Neural cell (in vitro differentiated cells): ENCODE measurements at regions not wholly inside any gene's neighbourhood (a gene's known extent, or its start where the extent isn't known, plus 50 kb on each side); places are given as distances from the start of the nearest gene placed in this dataset.

Experiments
- EP300 ChIP-seq: fragments of 450-650 bp; conservative IDR thresholded peaks from 2 replicates; pipeline ENCODE4 v1.6.1; 2014; ENCODE audit warnings: antibody characterized with exemption, mild to moderate bottlenecking, moderate library complexity; ENCODE audit not compliant: poor library complexity, severe bottlenecking
- EZH2 ChIP-seq: fragments of 200-600, 300-800 bp; shearing (Covaris generic), sonication (generic); IDR thresholded peaks from 2 replicates; pipeline ENCODE4 v1.6.1; 2014; ENCODE audit warnings: antibody characterized with exemption, low read length, borderline replicate concordance, mild to moderate bottlenecking; ENCODE audit not compliant: insufficient read depth, poor library complexity, severe bottlenecking
- MXI1 ChIP-seq: fragments of 450-650 bp; conservative IDR thresholded peaks from 2 replicates; pipeline ENCODE4 v1.6.1; 2014; ENCODE audit warnings: antibody characterized with exemption, mild to moderate bottlenecking; ENCODE audit not compliant: poor library complexity, severe bottlenecking
- REST ChIP-seq: IDR thresholded peaks from 2 replicates; pipeline ENCODE4 v1.6.1; 2012; ENCODE audit warnings: borderline replicate concordance
- TAF1 ChIP-seq: IDR thresholded peaks from 2 replicates; pipeline ENCODE4 v1.6.1; 2012; ENCODE audit warnings: low read depth
- TF ChIP-seq, protein P1 (sequence below): fragments of 450-650 bp; IDR thresholded peaks from 2 replicates; pipeline ENCODE4 v1.5.1; 2014; ENCODE audit warnings: antibody characterized with exemption, mild to moderate bottlenecking, moderate library complexity; ENCODE audit not compliant: poor library complexity, severe bottlenecking

- TF ChIP-seq, protein P1, sequence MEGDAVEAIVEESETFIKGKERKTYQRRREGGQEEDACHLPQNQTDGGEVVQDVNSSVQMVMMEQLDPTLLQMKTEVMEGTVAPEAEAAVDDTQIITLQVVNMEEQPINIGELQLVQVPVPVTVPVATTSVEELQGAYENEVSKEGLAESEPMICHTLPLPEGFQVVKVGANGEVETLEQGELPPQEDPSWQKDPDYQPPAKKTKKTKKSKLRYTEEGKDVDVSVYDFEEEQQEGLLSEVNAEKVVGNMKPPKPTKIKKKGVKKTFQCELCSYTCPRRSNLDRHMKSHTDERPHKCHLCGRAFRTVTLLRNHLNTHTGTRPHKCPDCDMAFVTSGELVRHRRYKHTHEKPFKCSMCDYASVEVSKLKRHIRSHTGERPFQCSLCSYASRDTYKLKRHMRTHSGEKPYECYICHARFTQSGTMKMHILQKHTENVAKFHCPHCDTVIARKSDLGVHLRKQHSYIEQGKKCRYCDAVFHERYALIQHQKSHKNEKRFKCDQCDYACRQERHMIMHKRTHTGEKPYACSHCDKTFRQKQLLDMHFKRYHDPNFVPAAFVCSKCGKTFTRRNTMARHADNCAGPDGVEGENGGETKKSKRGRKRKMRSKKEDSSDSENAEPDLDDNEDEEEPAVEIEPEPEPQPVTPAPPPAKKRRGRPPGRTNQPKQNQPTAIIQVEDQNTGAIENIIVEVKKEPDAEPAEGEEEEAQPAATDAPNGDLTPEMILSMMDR: no peak
- TF ChIP-seq TAF1 (no peak), EP300 (no peak), EZH2 (no peak), REST (no peak), MXI1 (no peak)
Measured at GRCh38 chr3:191774485-191774884, 313.5 kb downstream of the PYDC2 start.
